ENCODE measurements at regions not wholly inside any gene's neighbourhood (a gene's known extent, or its start where the extent isn't known, plus 50 kb on each side); places are given as distances from the start of the nearest gene placed in this dataset.

DNA sequence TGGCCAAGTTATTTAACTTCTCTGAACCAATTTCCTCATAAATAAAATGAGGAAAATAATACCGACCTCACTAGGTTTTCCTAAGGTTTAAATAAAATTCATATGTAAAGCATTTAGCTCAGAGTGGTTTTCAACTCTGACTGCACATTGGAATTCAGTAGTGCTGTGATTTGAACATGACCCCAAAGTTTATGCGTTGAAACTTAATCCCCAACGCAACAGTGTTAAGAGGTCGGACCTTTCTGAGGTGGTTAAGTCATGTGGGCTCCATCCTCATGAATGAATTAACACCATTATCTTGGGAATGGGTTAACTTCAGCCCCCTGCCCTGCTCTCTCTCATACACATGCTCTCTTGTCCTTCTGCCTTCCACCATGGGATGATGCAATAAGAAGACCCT is 322.2 kb downstream of the AASDHPPT start (continued):
- TF ChIP-seq MTA2 (IDR thresholded peaks at IDR 0.05; ENCODE audit: low read depth), result no peak

DNA sequence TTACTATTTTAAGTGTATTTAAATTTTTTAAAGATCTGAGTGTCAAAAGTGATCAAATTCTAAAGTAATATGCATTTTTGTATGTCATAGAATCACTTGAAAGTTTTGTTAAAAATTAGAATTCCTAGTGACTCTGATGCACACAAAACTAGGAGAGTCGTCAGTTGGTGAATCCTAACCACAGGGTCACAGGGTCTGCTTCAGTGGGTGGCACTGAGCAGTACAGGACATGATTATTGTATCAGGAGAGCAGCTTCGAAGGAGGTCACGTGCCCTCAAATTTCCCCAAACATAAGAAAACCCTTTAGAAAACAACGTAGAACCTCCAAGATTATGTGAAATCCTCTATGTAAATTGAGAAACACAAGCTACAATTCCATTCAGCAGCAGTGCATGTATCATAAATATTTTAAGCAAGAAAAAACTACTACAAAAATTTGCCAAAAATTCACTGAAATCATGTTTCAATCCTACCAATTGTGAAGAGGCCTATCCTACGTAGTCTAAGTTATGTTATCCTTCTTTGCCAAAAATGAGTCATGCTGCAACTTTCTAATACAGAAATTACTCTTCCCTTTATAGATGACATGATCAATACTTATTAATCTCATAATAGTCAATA is 323.6 kb downstream of the AASDHPPT start:
- no peak overlapping the region for H2AFZ ChIP-seq (ENCODE audit: low read depth, low read length)
- FAIRE-seq (no peak), ATAC-seq (no peak), DNase-seq (ENCODE audit: extremely low read depth in 1 of 4, low spot score in 3 of 4) (no peak)
- ChIA-PET POLR2A (no interaction called here), CTCF (ENCODE audit: low intra/inter-chr PET ratio) (no interaction called here)
- H3K4me2 ChIP-seq (ENCODE audit: insufficient read depth, low read length), result no peak overlapping the region
- no peaks in the 10 kb centered on the region for H3K36me3 ChIP-seq (ENCODE audit: control insufficient read depth, insufficient read depth, low read length)
- H3K9me1 ChIP-seq (ENCODE audit: control insufficient read depth, insufficient read depth, low read length), result no peaks in the 10 kb centered on the region
- H3K4me3 ChIP-seq, result no peak overlapping the region
- H3K79me2 ChIP-seq (ENCODE audit: control insufficient read depth, insufficient read depth, low read length), result no peaks in the 10 kb centered on the region
- no peak overlapping the region for H3K27ac ChIP-seq (ENCODE audit: extremely low read depth, low read depth, low read length)
- no peaks in the 10 kb centered on the region for H4K20me1 ChIP-seq (replicated peaks; ENCODE audit: control insufficient read depth, insufficient read depth, low read length)
- intact Hi-C loops (cut with micrococcal nuclease) (no loop called here), in situ Hi-C loops (cut with MboI) (no loop called here)
- no peaks in the 10 kb centered on the region for H3K4me1 ChIP-seq (replicated peaks in 1 of 2; ENCODE audit: control insufficient read depth in 2 of 2, insufficient read depth in 2 of 2, low read length in 2 of 2)
- H3K27me3 ChIP-seq (ENCODE audit: control insufficient read depth in 2 of 2, insufficient read depth in 2 of 2, low read length in 2 of 2), result no peaks in the 10 kb centered on the region
- 1% methylated on average over 5 of the region's 5 CpGs for WGBS (ENCODE audit: insufficient coverage, low coverage, missing lambda C conversion rate)
- BruUV-seq (replicated peaks), result no TSS peak
- no peaks in the 10 kb centered on the region; the same call in 1 of the 2 replicates for H3K9me3 ChIP-seq (replicated peaks; ENCODE audit: control insufficient read depth, insufficient read depth, low read depth, low read length)
- no peak overlapping the region for H3K9ac ChIP-seq (ENCODE audit: insufficient read depth in 1 of 2, low read depth in 2 of 2, low read length in 2 of 2)
- TF ChIP-seq PHF20 (IDR thresholded peaks at IDR 0.05; ENCODE audit: partially characterized antibody) (no peak), NCOR1 (IDR thresholded peaks at IDR 0.05) (no peak), CTCF (IDR thresholded peaks at IDR 0.05 in 2 of 3, conservative IDR thresholded peaks at IDR 0.05 in 1 of 3; ENCODE audit: insufficient read depth in 2 of 3, low read depth in 1 of 3, low read length in 3 of 3) (no peak), AFF4 (CRISPR knock-in tag; IDR thresholded peaks at IDR 0.05) (no peak), RUNX1 (IDR thresholded peaks at IDR 0.05; ENCODE audit: low read depth) (no peak), PHB (CRISPR knock-in tag; IDR thresholded peaks at IDR 0.05) (no peak), PCBP1 (IDR thresholded peaks at IDR 0.05; ENCODE audit: low read depth, low read length, poor library complexity, severe bottlenecking) (no peak), ZNF668 (CRISPR knock-in tag; IDR thresholded peaks at IDR 0.05) (no peak), MYNN (IDR thresholded peaks at IDR 0.05) (no peak), MYNN (CRISPR knock-in tag; IDR thresholded peaks at IDR 0.05) (no peak), CBX1 (IDR thresholded peaks at IDR 0.05; ENCODE audit: low read depth) (no peak), SMARCE1 (IDR thresholded peaks at IDR 0.05) (no peak), ZNF146 (CRISPR knock-in tag; IDR thresholded peaks at IDR 0.05; ENCODE audit: unreplicated experiment) (no peak), FUS (optimal IDR thresholded peaks at IDR 0.05; ENCODE audit: low read depth, low read length) (no peak)
- TF ChIP-seq, protein P1, sequence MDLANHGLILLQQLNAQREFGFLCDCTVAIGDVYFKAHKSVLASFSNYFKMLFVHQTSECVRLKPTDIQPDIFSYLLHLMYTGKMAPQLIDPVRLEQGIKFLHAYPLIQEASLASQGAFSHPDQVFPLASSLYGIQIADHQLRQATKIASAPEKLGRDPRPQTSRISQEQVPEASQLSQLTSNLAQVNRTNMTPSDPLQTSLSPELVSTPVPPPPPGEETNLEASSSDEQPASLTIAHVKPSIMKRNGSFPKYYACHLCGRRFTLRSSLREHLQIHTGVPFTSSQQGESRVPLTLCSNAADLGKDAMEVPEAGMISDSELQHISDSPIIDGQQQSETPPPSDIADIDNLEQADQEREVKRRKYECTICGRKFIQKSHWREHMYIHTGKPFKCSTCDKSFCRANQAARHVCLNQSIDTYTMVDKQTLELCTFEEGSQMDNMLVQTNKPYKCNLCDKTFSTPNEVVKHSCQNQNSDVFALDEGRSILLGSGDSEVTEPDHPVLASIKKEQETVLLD (IDR thresholded peaks at IDR 0.05), result no peak

Measured in K562 (cell line).